Heart right ventricle (tissue), 16 donors: ENCODE measurements at regions not wholly inside any gene's neighbourhood (a gene's known extent, or its start where the extent isn't known, plus 50 kb on each side); places are given as distances from the start of the nearest gene placed in this dataset.

Experiments used
- ATAC-seq, 8 donors: fragments of 200-7000 bp; cut with Tn5 transposase; one replicate each; pipeline ENCODE4 v1.9.1; 2020; ENCODE audit warnings: mild to moderate bottlenecking in 8 of 8, moderate library complexity in 8 of 8, moderate number of reproducible peaks in 1 of 8
- DNase-seq, 2 donors: peaks; one replicate each; pipeline ENCODE4 v3.0.0-alpha.2; 2020
- H3K27ac ChIP-seq, 10 donors: fragments of 200-600 bp; sonication (generic) in 2 of 10; one replicate each; pipeline versions ENCODE4 v1.5.0 to v1.8.0; 2020 to 2022; ENCODE audit warnings: mild to moderate bottlenecking in 3 of 10
- H3K27me3 ChIP-seq, 7 donors: fragments of 200-600 bp; one replicate each; pipeline ENCODE4 v1.8.0; 2021 to 2022; ENCODE audit warnings: mild to moderate bottlenecking in 2 of 7
- H3K36me3 ChIP-seq, 9 donors: fragments of 200-600 bp; sonication (generic) in 1 of 9; one replicate each; pipeline versions ENCODE4 v1.5.0 to v1.8.0; 2020 to 2022; ENCODE audit warnings: mild to moderate bottlenecking in 2 of 9
- H3K4me1 ChIP-seq, 9 donors: fragments of 200-600 bp; sonication (generic) in 1 of 9; one replicate each; pipeline versions ENCODE4 v1.5.0 to v1.8.0; 2020 to 2022; ENCODE audit warnings: mild to moderate bottlenecking in 4 of 9
- H3K4me3 ChIP-seq, 10 donors: fragments of 200-600 bp; sonication (generic) in 2 of 10; one replicate each; pipeline versions ENCODE4 v1.5.0 to v1.8.0; 2020 to 2022; ENCODE audit warnings: mild to moderate bottlenecking in 7 of 10, moderate library complexity in 2 of 10
- H3K9me3 ChIP-seq, 11 donors: fragments of 200-600 bp in 10 of 11; sonication (generic) in 2 of 11; one replicate each; pipeline versions ENCODE4 v1.5.0 to v1.8.0; 2013 to 2022; ENCODE audit warnings: mild to moderate bottlenecking in 2 of 11, control low read depth in 1 of 11, moderate library complexity in 1 of 11
- CTCF ChIP-seq, 9 donors: fragments of 200-600 bp; sonication (generic) in 2 of 9; IDR thresholded peaks; one replicate each; pipeline versions ENCODE4 v1.5.0 to v1.8.0; 2021 to 2022; ENCODE audit warnings: antibody characterized with exemption in 9 of 9, mild to moderate bottlenecking in 5 of 9, moderate library complexity in 1 of 9
- whole genome bisulfite sequencing, 2 donors: extraction: QIAGEN DNeasy Blood & Tissue Kit; methylation state at CpG; one replicate each; pipeline ENCODE4 v1.1.7; 2013; ENCODE audit warnings: inconsistent platforms in 1 of 2; 5-methylcytosine and 5-hydroxymethylcytosine counted together
- intact Hi-C, 10 donors: fragments of 100-400 bp; cut with DNase I; formaldehyde crosslinking; loops; one replicate each; pipeline versions ENCODE4 v1.11.1 to v1.14.2; 2022
- donor health status: Arrhythmogenic right ventricular cardiomyopathy.
- donor health status: ischemic (EF 13 %, LVEDD 7.1; RV severe dilation, severe dysfunction).
- donor health status: healthy with polysubstance abuse.
- donor health status: DM: no; HTN: yes; CAD: no.
- donor health status: DM: no; HTN: no; CAD: no.
- donor health status: ischemic (EF 25% LVEDD 6.9; RV normal size, moderate dysfunction).
- donor health status: ischemic (EF 25% LVEDD 5.7; RV mildly dilated, moderate dysfunction).
- donor health status: healthy.
- donor health status: DM: yes; HTN: yes; CAD: no.
- donor health status: Ischemic cardiomyopathy.
- donor health status: ischemic (EF 35%, LVEDD 5.7; RV mildly dilated, moderate dysfunction).
- donor health status: nonischemic (EF 11% LVEDD 7.7; RV severe dilation, severe dysfunction).
- donor health status: DM: yes; HTN: yes; CAD: no.
- donor health status: PGD.
- donor health status: ischemic (EF 29% LVEDD 5.4; RV normal size, mild dysfunction).
- donor health status: nonischemic (EF 23%, LVEDD 6.1; RV moderate dilation, normal function).

DNA sequence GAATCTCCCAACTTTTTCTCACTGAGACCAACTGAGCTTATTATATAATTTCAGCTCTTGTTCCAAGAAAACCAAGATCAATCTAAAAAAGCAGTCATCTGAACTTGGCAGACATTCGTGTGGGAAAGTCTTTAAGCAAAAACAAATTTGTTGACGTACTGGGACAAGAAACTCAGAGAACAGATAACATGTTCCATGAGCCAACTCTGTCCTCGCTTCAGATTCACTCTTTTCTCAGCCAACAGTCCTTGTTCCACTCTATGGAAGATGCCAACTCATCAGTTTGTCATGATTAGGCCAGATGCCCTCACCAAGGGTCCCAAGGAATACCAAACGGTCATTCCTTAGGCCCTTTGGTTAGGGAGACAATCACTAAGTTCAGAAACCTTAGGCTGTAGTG, 224.2 kb upstream of the CTAGE1 start:
- peak in 6 of 8 donors; percentile 22 to 80 (median 65) for ATAC-seq
- Histone ChIP-seq H3K27me3 (no peaks in the 10 kb centered on the region), H3K9me3 (peaks cover 0 to 9% (median 0%) of the 10 kb centered on the region in 11 donors), H3K4me1 (peaks cover 0 to 12% (median 0%) of the 10 kb centered on the region in 9 donors), H3K27ac (peak overlapping the region in 8 of 10 donors; percentile 6 to 70 (median 36)), H3K36me3 (no peaks in the 10 kb centered on the region), H3K4me3 (no peak overlapping the region)
- intact Hi-C loops = no loop called here
- TF ChIP-seq CTCF (IDR thresholded peaks at IDR 0.05) = no peak
- DNase-seq = peak in 1 of 2 donors; percentile 19
- 51 to 60% methylated on average over 4 of the region's 4 CpGs for WGBS, 2 donors

GRCh38 chr18:22643731-22644130, 226.0 kb upstream of the CTAGE1 start:
- no peak overlapping the region for H3K27ac ChIP-seq
- no peak for ATAC-seq
- no peaks in the 10 kb centered on the region for H3K36me3 ChIP-seq
- intact Hi-C loops = no loop called here
- 91 to 99% methylated on average over 2 of the region's 2 CpGs for WGBS, 2 donors
- DNase-seq = no peak
- no peak for TF ChIP-seq CTCF (IDR thresholded peaks at IDR 0.05)
- H3K4me3 ChIP-seq = no peak overlapping the region
- peaks cover 0 to 12% (median 0%) of the 10 kb centered on the region in 9 donors for H3K4me1 ChIP-seq
- no peaks in the 10 kb centered on the region for H3K27me3 ChIP-seq
- H3K9me3 ChIP-seq = no peaks in the 10 kb centered on the region

DNA sequence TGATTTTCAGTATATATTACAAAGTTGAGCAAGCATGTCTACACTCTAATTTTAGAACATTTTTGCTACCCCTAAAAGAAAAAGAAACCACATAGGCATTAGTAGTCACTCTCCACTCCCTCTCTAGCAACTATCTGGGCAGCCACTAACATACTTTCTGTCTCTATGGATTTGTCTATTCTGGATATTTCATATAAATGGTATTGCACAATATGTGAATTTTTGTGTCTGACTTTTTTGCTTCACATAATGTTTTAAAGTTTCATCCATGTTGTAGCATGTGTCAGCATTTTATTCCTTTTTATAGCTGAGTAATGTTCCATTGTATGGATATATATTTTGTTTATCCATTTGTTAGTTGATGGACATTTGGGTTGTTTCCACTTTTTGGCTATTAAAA, 232.5 kb upstream of the CTAGE1 start:
- no peaks in the 10 kb centered on the region for H3K4me1 ChIP-seq
- no peaks in the 10 kb centered on the region for H3K36me3 ChIP-seq
- no peak for TF ChIP-seq CTCF (IDR thresholded peaks at IDR 0.05)
- peaks cover 0 to 43% (median 8%) of the 10 kb centered on the region in 11 donors for H3K9me3 ChIP-seq
- ATAC-seq = no peak
- intact Hi-C loops = no loop called here
- no peak overlapping the region for H3K4me3 ChIP-seq
- no peak for DNase-seq
- no peaks in the 10 kb centered on the region for H3K27me3 ChIP-seq
- no peak overlapping the region for H3K27ac ChIP-seq

DNA sequence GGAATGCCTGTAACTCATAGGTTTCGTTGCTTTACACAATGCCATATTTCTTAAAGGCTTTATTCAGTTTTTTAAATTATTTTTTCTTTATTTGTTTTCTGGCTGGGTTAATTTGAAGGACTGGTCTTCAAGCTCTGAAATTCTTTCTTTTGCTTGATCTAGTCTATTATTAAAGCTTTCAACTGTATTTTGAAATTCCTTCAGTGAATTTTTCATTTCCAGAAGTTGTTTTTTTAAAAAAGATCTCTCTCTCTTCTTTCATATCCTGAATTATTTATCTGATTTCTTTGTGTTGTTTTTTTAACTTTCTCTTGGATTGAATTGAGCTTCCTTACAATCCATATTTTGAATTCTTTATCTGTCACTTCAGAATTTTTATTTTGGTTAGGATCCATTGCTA, 239.9 kb upstream of the CTAGE1 start:
- H3K27ac ChIP-seq = no peak overlapping the region
- H3K4me1 ChIP-seq = no peaks in the 10 kb centered on the region
- H3K36me3 ChIP-seq = no peaks in the 10 kb centered on the region
- no peak for TF ChIP-seq CTCF (IDR thresholded peaks at IDR 0.05)
- DNase-seq = no peak
- WGBS, 2 donors = 70 to 75% methylated on average over 1 of the region's 1 CpG
- peaks cover 0 to 55% (median 23%) of the 10 kb centered on the region in 11 donors for H3K9me3 ChIP-seq
- peaks cover 0 to 4% (median 0%) of the 10 kb centered on the region in 7 donors for H3K27me3 ChIP-seq
- intact Hi-C loops = no loop called here
- no peak for ATAC-seq
- H3K4me3 ChIP-seq = no peak overlapping the region
